OCI-LY1 (cell line): ENCODE measurements at regions not wholly inside any gene's neighbourhood (a gene's known extent, or its start where the extent isn't known, plus 50 kb on each side); places are given as distances from the start of the nearest gene placed in this dataset.

ENCODE experiments used
- EZH2 ChIP-seq: fragments of 200-600 bp; sonication (generic), shearing (Covaris generic); IDR thresholded peaks from 2 replicates; pipeline ENCODE4 v1.8.0; 2017; ENCODE audit warnings: borderline replicate concordance, mixed run types, mild to moderate bottlenecking, antibody characterized with exemption, low read length, moderate library complexity, mixed read lengths
- TF ChIP-seq, protein P1 (sequence below): fragments of 200-600 bp; sonication (generic), shearing (Covaris generic); IDR thresholded peaks from 2 replicates; pipeline ENCODE4 v1.5.1; 2017; ENCODE audit warnings: mild to moderate bottlenecking, antibody characterized with exemption, low read length, moderate library complexity, mixed read lengths

DNA sequence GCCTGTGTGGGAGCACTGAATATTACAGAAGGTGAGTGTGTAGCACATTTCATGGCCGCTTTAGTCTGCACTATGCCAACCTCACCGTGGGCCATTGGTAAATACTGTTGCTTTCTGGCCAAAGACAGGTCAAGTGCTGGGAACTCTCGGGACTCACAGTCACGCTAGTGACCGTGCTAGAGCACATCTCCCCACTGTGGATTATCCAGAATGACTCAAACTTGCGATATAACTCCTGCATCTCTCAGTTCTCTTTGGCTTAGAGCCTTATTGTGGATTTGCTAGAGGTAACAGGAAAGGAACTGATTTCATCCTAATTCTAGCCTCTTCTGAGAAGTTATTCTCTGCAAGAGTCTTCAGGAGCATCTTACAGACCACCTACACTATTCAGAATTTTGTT lies 86.5 kb downstream of the DAD1 start:
- TF ChIP-seq, protein P1, sequence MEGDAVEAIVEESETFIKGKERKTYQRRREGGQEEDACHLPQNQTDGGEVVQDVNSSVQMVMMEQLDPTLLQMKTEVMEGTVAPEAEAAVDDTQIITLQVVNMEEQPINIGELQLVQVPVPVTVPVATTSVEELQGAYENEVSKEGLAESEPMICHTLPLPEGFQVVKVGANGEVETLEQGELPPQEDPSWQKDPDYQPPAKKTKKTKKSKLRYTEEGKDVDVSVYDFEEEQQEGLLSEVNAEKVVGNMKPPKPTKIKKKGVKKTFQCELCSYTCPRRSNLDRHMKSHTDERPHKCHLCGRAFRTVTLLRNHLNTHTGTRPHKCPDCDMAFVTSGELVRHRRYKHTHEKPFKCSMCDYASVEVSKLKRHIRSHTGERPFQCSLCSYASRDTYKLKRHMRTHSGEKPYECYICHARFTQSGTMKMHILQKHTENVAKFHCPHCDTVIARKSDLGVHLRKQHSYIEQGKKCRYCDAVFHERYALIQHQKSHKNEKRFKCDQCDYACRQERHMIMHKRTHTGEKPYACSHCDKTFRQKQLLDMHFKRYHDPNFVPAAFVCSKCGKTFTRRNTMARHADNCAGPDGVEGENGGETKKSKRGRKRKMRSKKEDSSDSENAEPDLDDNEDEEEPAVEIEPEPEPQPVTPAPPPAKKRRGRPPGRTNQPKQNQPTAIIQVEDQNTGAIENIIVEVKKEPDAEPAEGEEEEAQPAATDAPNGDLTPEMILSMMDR = no peak
- TF ChIP-seq EZH2 = no peak
